Liver (tissue), 7 donors: ENCODE measurements at regions not wholly inside any gene's neighbourhood (a gene's known extent, or its start where the extent isn't known, plus 50 kb on each side); places are given as distances from the start of the nearest gene placed in this dataset.

Experiments used
- DNase-seq: peaks from one replicate; pipeline ENCODE4 v3.0.0-alpha.2; 2017; ENCODE audit warnings: low spot score
- H3K27ac ChIP-seq, 2 donors: one replicate each; pipeline ENCODE4 v1.7.0; 2013; ENCODE audit warnings: inconsistent platforms in 2 of 2, low read length in 2 of 2, control low read depth in 1 of 2, low read depth in 1 of 2, mild to moderate bottlenecking in 1 of 2
- H3K27me3 ChIP-seq, 4 donors: one replicate each; pipeline versions ENCODE4 v1.6.1 to v1.7.0; 2013; ENCODE audit warnings: low read length in 3 of 4, inconsistent platforms in 1 of 4, mild to moderate bottlenecking in 1 of 4, moderate library complexity in 1 of 4; ENCODE audit not compliant: control insufficient read depth in 4 of 4, insufficient read depth in 4 of 4
- H3K36me3 ChIP-seq, 4 donors: one replicate each; pipeline versions ENCODE4 v1.6.1 to v1.7.0; 2013; ENCODE audit warnings: low read length in 3 of 4, mild to moderate bottlenecking in 3 of 4, low read depth in 1 of 4, moderate library complexity in 1 of 4; ENCODE audit not compliant: control insufficient read depth in 4 of 4, insufficient read depth in 3 of 4
- H3K4me1 ChIP-seq, 4 donors: one replicate each; pipeline versions ENCODE4 v1.6.1 to v1.7.0; 2013; ENCODE audit warnings: low read length in 3 of 4, mild to moderate bottlenecking in 3 of 4, moderate library complexity in 1 of 4; ENCODE audit not compliant: control insufficient read depth in 4 of 4, insufficient read depth in 4 of 4
- H3K4me3 ChIP-seq, 3 donors: one replicate each; pipeline versions ENCODE4 v1.6.1 to v1.7.0; 2013; ENCODE audit warnings: low read length in 3 of 3, control low read depth in 1 of 3, low read depth in 1 of 3, mild to moderate bottlenecking in 1 of 3
- H3K9ac ChIP-seq, 2 donors: one replicate each; pipeline ENCODE4 v1.7.0; 2013; ENCODE audit warnings: low read length in 2 of 2, mild to moderate bottlenecking in 2 of 2, moderate library complexity in 2 of 2, control low read depth in 1 of 2, low read depth in 1 of 2
- H3K9me3 ChIP-seq, 4 donors: one replicate each; pipeline versions ENCODE4 v1.6.1 to v1.7.0; 2013; ENCODE audit warnings: low read length in 3 of 4; ENCODE audit not compliant: control insufficient read depth in 4 of 4
- ATF3 ChIP-seq: IDR thresholded peaks from 2 replicates; pipeline ENCODE4 v1.6.1; 2016; ENCODE audit warnings: antibody characterized with exemption
- CTCF ChIP-seq: fragments of 150-350 bp; IDR thresholded peaks from 2 replicates; pipeline ENCODE4 v1.5.1; 2017; ENCODE audit warnings: improper control_type of control experiment, low read depth, low read length; ENCODE audit not compliant: missing input control
- EGR1 ChIP-seq, 2 donors: IDR thresholded peaks; 2 replicates each; pipeline ENCODE4 v1.6.1; 2016 to 2018; ENCODE audit warnings: antibody characterized with exemption in 2 of 2, low read depth in 2 of 2
- FOXA1 ChIP-seq: IDR thresholded peaks from 2 replicates; pipeline ENCODE4 v1.6.1; 2016; ENCODE audit warnings: antibody characterized with exemption
- FOXA2 ChIP-seq: IDR thresholded peaks from 2 replicates; pipeline ENCODE4 v1.6.1; 2016; ENCODE audit warnings: antibody characterized with exemption
- HNF4A ChIP-seq, 2 donors: conservative IDR thresholded peaks; 2 replicates each; pipeline ENCODE4 v1.6.1; 2016; ENCODE audit warnings: antibody characterized with exemption in 2 of 2, mild to moderate bottlenecking in 2 of 2
- HNF4G ChIP-seq: IDR thresholded peaks from 2 replicates; pipeline ENCODE4 v1.6.1; 2016; ENCODE audit warnings: antibody characterized with exemption
- JUND ChIP-seq, 2 donors: IDR thresholded peaks; 2 replicates each; pipeline ENCODE4 v1.6.1; 2016; ENCODE audit warnings: antibody characterized with exemption in 2 of 2
- MAX ChIP-seq: IDR thresholded peaks from 2 replicates; pipeline ENCODE4 v1.6.1; 2016; ENCODE audit warnings: antibody characterized with exemption
- NR2F2 ChIP-seq: IDR thresholded peaks from 2 replicates; pipeline ENCODE4 v1.6.1; 2016; ENCODE audit warnings: antibody characterized with exemption
- RAD21 ChIP-seq, 2 donors: IDR thresholded peaks; 2 replicates each; pipeline ENCODE4 v1.6.1; 2016; ENCODE audit warnings: antibody characterized with exemption in 2 of 2, mild to moderate bottlenecking in 2 of 2
- REST ChIP-seq: IDR thresholded peaks from 2 replicates; pipeline ENCODE4 v1.6.1; 2016; ENCODE audit warnings: antibody characterized with exemption, mild to moderate bottlenecking
- RXRA ChIP-seq, 2 donors: IDR thresholded peaks; 2 replicates each; pipeline ENCODE4 v1.6.1; 2017 to 2018; ENCODE audit warnings: antibody characterized with exemption in 2 of 2, mild to moderate bottlenecking in 1 of 2
- SP1 ChIP-seq: IDR thresholded peaks from 2 replicates; pipeline ENCODE4 v1.6.1; 2018; ENCODE audit warnings: antibody characterized with exemption, mild to moderate bottlenecking
- YY1 ChIP-seq: IDR thresholded peaks from 2 replicates; pipeline ENCODE4 v1.6.1; 2016; ENCODE audit warnings: antibody characterized with exemption, mild to moderate bottlenecking
- donor health status: healthy.
- donor health status: healthy.
- donor health status: healthy.
- donor health status: healthy.

- no peak for TF ChIP-seq HNF4G
- TF ChIP-seq HNF4A (conservative IDR thresholded peaks at IDR 0.05): no peak
- no peak for TF ChIP-seq JUND (IDR thresholded peaks at IDR 0.05)
- no peak for TF ChIP-seq EGR1 (IDR thresholded peaks at IDR 0.05; ENCODE audit: low read depth in 2 of 2)
- no peak for TF ChIP-seq MAX
- TF ChIP-seq FOXA2: no peak
- H3K9ac ChIP-seq: no peak overlapping the region
- H3K9me3 ChIP-seq: peaks cover 0 to 5% (median under 1%) of the 10 kb centered on the region in 4 donors
These were observed 2029.9 kb upstream of the AGA start for GRCh38 chr4:179472164-179472563.

GRCh38 chr4:179478608-179479007 is 2036.4 kb upstream of the AGA start:
- Histone ChIP-seq H3K36me3 (no peaks in the 10 kb centered on the region), H3K9ac (no peak overlapping the region), H3K27ac (no peak overlapping the region), H3K9me3 (peaks cover 0 to 5% (median under 1%) of the 10 kb centered on the region in 4 donors), H3K27me3 (no peaks in the 10 kb centered on the region), H3K4me3 (no peak overlapping the region), H3K4me1 (no peaks in the 10 kb centered on the region)
- DNase-seq: no peak
- no peak for TF ChIP-seq ATF3
- TF ChIP-seq SP1: no peak
- TF ChIP-seq FOXA1: no peak
- TF ChIP-seq HNF4G: no peak
- TF ChIP-seq REST: no peak
- no peak for TF ChIP-seq RAD21 (IDR thresholded peaks at IDR 0.05)
- TF ChIP-seq RXRA (IDR thresholded peaks at IDR 0.05): no peak
- TF ChIP-seq NR2F2: no peak
- no peak for TF ChIP-seq JUND (IDR thresholded peaks at IDR 0.05)
- TF ChIP-seq YY1: no peak
- no peak for TF ChIP-seq CTCF

More at GRCh38 chr4:179472164-179472563, 2029.9 kb upstream of the AGA start:
- H3K4me1 ChIP-seq: no peaks in the 10 kb centered on the region
- no peak overlapping the region for H3K27ac ChIP-seq
- H3K27me3 ChIP-seq: no peaks in the 10 kb centered on the region
- H3K36me3 ChIP-seq: no peaks in the 10 kb centered on the region
- DNase-seq: no peak
- H3K4me3 ChIP-seq: no peak overlapping the region
